CD4-positive, CD25-positive, alpha-beta regulatory T cell (primary cell): ENCODE measurements at regions not wholly inside any gene's neighbourhood (a gene's known extent, or its start where the extent isn't known, plus 50 kb on each side); places are given as distances from the start of the nearest gene placed in this dataset.

Experiments
- ATAC-seq, 2 donors: fragments of 150-1000 bp; cut with Tn5 transposase; one replicate each; pipeline ENCODE4 v1.10.0; 2021; ENCODE audit warnings: low read depth in 2 of 2, moderate number of reproducible peaks in 2 of 2, moderate library complexity in 1 of 2
- DNase-seq, 3 donors: peaks; one replicate each; pipeline versions ENCODE4 v3.0.0 to v3.0.0-alpha.2; 2012 to 2022; ENCODE audit warnings: mixed read lengths in 1 of 3
- H3K27ac ChIP-seq: one replicate; pipeline ENCODE4 v1.7.0; 2013; ENCODE audit warnings: mild to moderate bottlenecking, low read length; ENCODE audit not compliant: insufficient read depth, poor library complexity, severe bottlenecking
- H3K27me3 ChIP-seq: one replicate; pipeline ENCODE4 v1.7.0; 2013; ENCODE audit warnings: low read length; ENCODE audit not compliant: control insufficient read depth, insufficient read depth
- H3K36me3 ChIP-seq: one replicate; pipeline ENCODE4 v1.7.0; 2013; ENCODE audit warnings: mild to moderate bottlenecking, low read length, moderate library complexity; ENCODE audit not compliant: control insufficient read depth, insufficient read depth
- H3K4me1 ChIP-seq: 2 replicates; pipeline ENCODE4 v1.7.0; 2013; ENCODE audit warnings: mild to moderate bottlenecking, low read length; ENCODE audit not compliant: insufficient read depth, control insufficient read depth, poor library complexity, severe bottlenecking
- H3K4me3 ChIP-seq: one replicate; pipeline ENCODE4 v1.7.0; 2013; ENCODE audit warnings: low read depth, mild to moderate bottlenecking, low read length, moderate library complexity
- H3K9me3 ChIP-seq, 2 experiments: 1 replicate in 1 of 2; 2 replicates in 1 of 2; pipeline ENCODE4 v1.7.0; 2013; ENCODE audit warnings: low read length in 2 of 2, mild to moderate bottlenecking in 1 of 2, moderate library complexity in 1 of 2; ENCODE audit not compliant: control insufficient read depth in 2 of 2
- H3K27ac Mint-ChIP-seq, 3 donors: one replicate each; pipeline ENCODE4 v1.8.0; 2020 to 2022; ENCODE audit warnings: mild to moderate bottlenecking in 3 of 3, mixed read lengths in 3 of 3, moderate library complexity in 2 of 3
- H3K27me3 Mint-ChIP-seq: one replicate; pipeline ENCODE4 v1.8.0; 2022; ENCODE audit warnings: mild to moderate bottlenecking, mixed read lengths
- H3K36me3 Mint-ChIP-seq: one replicate; pipeline ENCODE4 v1.8.0; 2020; ENCODE audit warnings: mixed read lengths
- H3K4me1 Mint-ChIP-seq, 4 donors: one replicate each; pipeline ENCODE4 v1.8.0; 2020 to 2022; ENCODE audit warnings: mixed read lengths in 4 of 4, mild to moderate bottlenecking in 1 of 4
- H3K4me3 Mint-ChIP-seq, 4 donors: one replicate each; pipeline ENCODE4 v1.8.0; 2020 to 2022; ENCODE audit warnings: mild to moderate bottlenecking in 4 of 4, mixed read lengths in 4 of 4, moderate library complexity in 3 of 4
- H3K9me3 Mint-ChIP-seq, 7 donors: one replicate each; pipeline ENCODE4 v1.8.0; 2020 to 2022; ENCODE audit warnings: mixed read lengths in 7 of 7, mild to moderate bottlenecking in 3 of 7, moderate library complexity in 2 of 7

- no peaks in the 10 kb centered on the region for H3K9me3 Mint-ChIP-seq
- Histone ChIP-seq H3K4me1 (no peaks in the 10 kb centered on the region), H3K27me3 (peaks cover 6% of the 10 kb centered on the region), H3K27ac (no peak overlapping the region), H3K36me3 (no peaks in the 10 kb centered on the region), H3K9me3 (no peaks in the 10 kb centered on the region), H3K4me3 (no peak overlapping the region)
- no peak for DNase-seq
- H3K4me1 Mint-ChIP-seq = peaks cover 0 to 3% (median 0%) of the 10 kb centered on the region in 4 donors
- no peak overlapping the region for H3K27ac Mint-ChIP-seq
- H3K4me3 Mint-ChIP-seq = no peak overlapping the region
- H3K27me3 Mint-ChIP-seq = peaks cover 23% of the 10 kb centered on the region
- H3K36me3 Mint-ChIP-seq = no peaks in the 10 kb centered on the region
- ATAC-seq = no peak
Measured at GRCh38 chr11:72493426-72494108, 59.2 kb upstream of the CLPB start.

- no peaks in the 10 kb centered on the region for H3K36me3 ChIP-seq
- H3K4me1 Mint-ChIP-seq = peaks cover 0 to 3% (median 0%) of the 10 kb centered on the region in 4 donors
- no peaks in the 10 kb centered on the region for H3K4me1 ChIP-seq
- H3K27me3 ChIP-seq = peaks cover 14% of the 10 kb centered on the region
- H3K27ac Mint-ChIP-seq = no peak overlapping the region
- H3K36me3 Mint-ChIP-seq = no peaks in the 10 kb centered on the region
- H3K27ac ChIP-seq = no peak overlapping the region
- ATAC-seq (no peak), DNase-seq (no peak)
- H3K9me3 Mint-ChIP-seq = no peaks in the 10 kb centered on the region
- H3K4me3 Mint-ChIP-seq = no peak overlapping the region
- peaks cover 32% of the 10 kb centered on the region for H3K27me3 Mint-ChIP-seq
- H3K9me3 ChIP-seq = no peaks in the 10 kb centered on the region
- no peak overlapping the region for H3K4me3 ChIP-seq
Measured at GRCh38 chr11:72491001-72491400, 56.7 kb upstream of the CLPB start.
